OCI-LY3 (cell line): ENCODE measurements at regions not wholly inside any gene's neighbourhood (a gene's known extent, or its start where the extent isn't known, plus 50 kb on each side); places are given as distances from the start of the nearest gene placed in this dataset.

Experiments
- H2AFZ ChIP-seq: fragments of 200-600, 300-600 bp; shearing (Covaris generic); 2 replicates; pipeline ENCODE4 v1.6.0; 2014; ENCODE audit warnings: antibody characterized with exemption, low read depth, low read length
- H3K27ac ChIP-seq: fragments of 200-600, 300-600 bp; sonication (generic); 2 replicates; pipeline ENCODE4 v1.5.1; 2014; ENCODE audit warnings: mild to moderate bottlenecking, low read length, moderate library complexity, mixed read lengths
- H3K27me3 ChIP-seq: fragments of 200-600, 300-600 bp; sonication (generic); 2 replicates; pipeline ENCODE4 v1.6.1; 2014; ENCODE audit warnings: low read depth, low read length, mixed read lengths
- H3K36me3 ChIP-seq: fragments of 200-600, 300-600 bp; sonication (generic); replicated peaks from 2 replicates; pipeline ENCODE3; 2014; ENCODE audit warnings: low read depth, low read length, mixed read lengths
- H3K4me1 ChIP-seq: fragments of 300-600, 200-600 bp; sonication (generic); 2 replicates; pipeline ENCODE4 v1.6.1; 2014; ENCODE audit warnings: low read length, mixed read lengths
- H3K4me2 ChIP-seq: fragments of 200-600, 300-600 bp; sonication (generic); 2 replicates; pipeline ENCODE4 v1.6.1; 2014; ENCODE audit warnings: low read length, mixed read lengths
- H3K4me3 ChIP-seq: fragments of 300-600, 200-600 bp; sonication (generic); 2 replicates; pipeline ENCODE4 v1.5.1; 2014; ENCODE audit warnings: antibody characterized with exemption, mild to moderate bottlenecking, low read length, moderate library complexity
- H3K79me2 ChIP-seq: fragments of 300-600, 200-600 bp; shearing (Covaris generic); 2 replicates; pipeline ENCODE4 v1.6.1; 2014; ENCODE audit warnings: mild to moderate bottlenecking, low read length, mixed read lengths
- H3K9ac ChIP-seq: fragments of 300-600, 200-600 bp; shearing (Covaris generic); 2 replicates; pipeline ENCODE4 v1.6.0; 2014; ENCODE audit warnings: mild to moderate bottlenecking, low read length, moderate library complexity
- H3K9me3 ChIP-seq: fragments of 200-600, 300-600 bp; shearing (Covaris generic); 2 replicates; pipeline ENCODE4 v1.6.1; 2014; ENCODE audit warnings: low read length, mixed read lengths; ENCODE audit not compliant: insufficient read depth
- H4K20me1 ChIP-seq: fragments of 200-600, 300-600 bp; sonication (generic); 2 replicates; pipeline ENCODE4 v1.6.1; 2016; ENCODE audit warnings: low read length, mixed read lengths; ENCODE audit not compliant: insufficient read depth
- EZH2phosphoT487 ChIP-seq: fragments of 200-600 bp; shearing (Covaris generic); IDR thresholded peaks from 2 replicates; pipeline ENCODE4 v1.6.1; 2018; ENCODE audit warnings: antibody characterized with exemption, mixed run types, low read depth
- TF ChIP-seq, protein P1 (sequence below): fragments of 200-600, 300-600 bp; sonication (generic); IDR thresholded peaks from 2 replicates; pipeline ENCODE4 v1.5.1; 2014; ENCODE audit warnings: antibody characterized with exemption, low read length, low read depth

DNA sequence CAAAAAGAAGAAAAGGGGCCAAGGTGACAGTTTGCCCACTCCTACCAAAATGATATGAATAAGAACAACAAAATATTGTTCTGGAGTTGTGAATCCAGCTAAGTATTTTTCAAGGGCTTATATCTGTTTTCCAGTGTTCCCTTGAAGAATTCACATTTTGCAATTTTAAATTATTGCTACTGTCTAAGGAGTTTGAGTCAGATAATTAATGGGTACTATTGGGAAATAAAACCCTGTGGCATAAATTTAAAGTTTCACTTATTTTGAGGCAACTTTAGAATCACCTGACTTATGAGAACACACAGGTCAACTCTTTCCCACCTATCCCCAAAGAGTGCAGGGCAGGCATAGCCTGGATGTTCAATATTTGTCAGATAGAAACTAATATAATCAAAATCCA, 188.0 kb upstream of the GHR start:
- H3K27me3 ChIP-seq = no peaks in the 10 kb centered on the region
- no peaks in the 10 kb centered on the region for H3K9me3 ChIP-seq
- no peak overlapping the region for H3K27ac ChIP-seq
- no peaks in the 10 kb centered on the region for H3K4me1 ChIP-seq
- no peak overlapping the region for H3K9ac ChIP-seq
- TF ChIP-seq EZH2phosphoT487 = no peak
- TF ChIP-seq, protein P1, sequence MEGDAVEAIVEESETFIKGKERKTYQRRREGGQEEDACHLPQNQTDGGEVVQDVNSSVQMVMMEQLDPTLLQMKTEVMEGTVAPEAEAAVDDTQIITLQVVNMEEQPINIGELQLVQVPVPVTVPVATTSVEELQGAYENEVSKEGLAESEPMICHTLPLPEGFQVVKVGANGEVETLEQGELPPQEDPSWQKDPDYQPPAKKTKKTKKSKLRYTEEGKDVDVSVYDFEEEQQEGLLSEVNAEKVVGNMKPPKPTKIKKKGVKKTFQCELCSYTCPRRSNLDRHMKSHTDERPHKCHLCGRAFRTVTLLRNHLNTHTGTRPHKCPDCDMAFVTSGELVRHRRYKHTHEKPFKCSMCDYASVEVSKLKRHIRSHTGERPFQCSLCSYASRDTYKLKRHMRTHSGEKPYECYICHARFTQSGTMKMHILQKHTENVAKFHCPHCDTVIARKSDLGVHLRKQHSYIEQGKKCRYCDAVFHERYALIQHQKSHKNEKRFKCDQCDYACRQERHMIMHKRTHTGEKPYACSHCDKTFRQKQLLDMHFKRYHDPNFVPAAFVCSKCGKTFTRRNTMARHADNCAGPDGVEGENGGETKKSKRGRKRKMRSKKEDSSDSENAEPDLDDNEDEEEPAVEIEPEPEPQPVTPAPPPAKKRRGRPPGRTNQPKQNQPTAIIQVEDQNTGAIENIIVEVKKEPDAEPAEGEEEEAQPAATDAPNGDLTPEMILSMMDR = no peak
- H3K79me2 ChIP-seq = no peaks in the 10 kb centered on the region
- H2AFZ ChIP-seq = no peak overlapping the region
- H3K4me2 ChIP-seq = no peak overlapping the region
- H3K4me3 ChIP-seq = no peak overlapping the region
- no peaks in the 10 kb centered on the region for H3K36me3 ChIP-seq
- no peaks in the 10 kb centered on the region for H4K20me1 ChIP-seq

- Histone ChIP-seq H3K79me2 (no peaks in the 10 kb centered on the region), H2AFZ (no peak overlapping the region), H3K4me1 (no peaks in the 10 kb centered on the region), H3K9ac (no peak overlapping the region), H3K4me3 (no peak overlapping the region), H3K27me3 (no peaks in the 10 kb centered on the region), H3K9me3 (no peaks in the 10 kb centered on the region), H3K27ac (no peak overlapping the region), H3K36me3 (no peaks in the 10 kb centered on the region), H4K20me1 (no peaks in the 10 kb centered on the region), H3K4me2 (no peak overlapping the region)
- TF ChIP-seq EZH2phosphoT487 = no peak
- TF ChIP-seq, protein P1 = no peak
Measured at GRCh38 chr5:42235837-42236236, 187.4 kb upstream of the GHR start.

DNA sequence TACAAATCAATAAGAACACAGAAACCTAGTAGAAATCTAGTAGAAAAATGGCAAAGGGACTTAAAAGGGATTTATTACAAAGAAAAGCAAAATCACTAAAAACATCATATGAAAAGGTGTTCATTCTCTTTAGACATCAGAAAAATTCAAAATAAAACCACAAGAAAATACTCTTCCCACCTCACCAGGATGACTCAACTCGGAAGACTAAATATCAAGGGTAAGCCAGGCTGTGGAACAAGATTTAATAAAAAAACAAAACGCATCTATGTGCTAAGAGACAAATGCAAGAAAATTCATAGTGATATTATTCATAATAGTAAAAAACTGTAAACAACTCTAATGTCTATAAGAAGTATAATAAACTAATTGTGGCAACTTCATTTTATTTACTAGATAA, 181.6 kb upstream of the GHR start:
- TF ChIP-seq, protein P1 = no peak
- no peak for TF ChIP-seq EZH2phosphoT487
- H3K27me3 ChIP-seq = no peaks in the 10 kb centered on the region
- no peaks in the 10 kb centered on the region for H3K36me3 ChIP-seq
- no peak overlapping the region for H3K4me2 ChIP-seq
- H2AFZ ChIP-seq = no peak overlapping the region
- no peaks in the 10 kb centered on the region for H4K20me1 ChIP-seq
- H3K4me3 ChIP-seq = no peak overlapping the region
- H3K9me3 ChIP-seq = no peaks in the 10 kb centered on the region
- H3K4me1 ChIP-seq = no peaks in the 10 kb centered on the region
- no peaks in the 10 kb centered on the region for H3K79me2 ChIP-seq
- no peak overlapping the region for H3K9ac ChIP-seq
- no peak overlapping the region for H3K27ac ChIP-seq

- no peak overlapping the region for H2AFZ ChIP-seq
- no peaks in the 10 kb centered on the region for H4K20me1 ChIP-seq
- H3K27me3 ChIP-seq = no peaks in the 10 kb centered on the region
- H3K27ac ChIP-seq = no peak overlapping the region
- TF ChIP-seq, protein P1 = no peak
- no peak for TF ChIP-seq EZH2phosphoT487
- H3K4me1 ChIP-seq = no peaks in the 10 kb centered on the region
- no peak overlapping the region for H3K9ac ChIP-seq
- H3K79me2 ChIP-seq = no peaks in the 10 kb centered on the region
- no peak overlapping the region for H3K4me3 ChIP-seq
- no peak overlapping the region for H3K4me2 ChIP-seq
- H3K36me3 ChIP-seq = no peaks in the 10 kb centered on the region
- no peaks in the 10 kb centered on the region for H3K9me3 ChIP-seq
Measured at GRCh38 chr5:42242210-42242609, 181.0 kb upstream of the GHR start.
